GM21447 (cell line): ENCODE measurements at regions not wholly inside any gene's neighbourhood (a gene's known extent, or its start where the extent isn't known, plus 50 kb on each side); places are given as distances from the start of the nearest gene placed in this dataset.
A peak's percentile ranks its signal among the peaks of the same experiment; 100 is the strongest.
"Not testable (repeated sequence)": the region's sequence is repeated elsewhere in the genome, so short reads cannot be mapped to it uniquely, and the experiment has no call there.

Source experiments
- ATAC-seq: cut with Tn5 transposase; IDR thresholded peaks from one replicate; pipeline ENCODE4 v1.9.1; 2021; ENCODE audit not compliant: unreplicated experiment

- ATAC-seq: no peak
Measured at GRCh38 chr16:63458846-63459245, 1422.6 kb upstream of the CDH8 start.

GRCh38 chr16:63457869-63458268 lies 1421.6 kb upstream of the CDH8 start:
- ATAC-seq: no peak

- no peak for ATAC-seq
Measured at GRCh38 chr16:63453261-63453660, 1417.0 kb upstream of the CDH8 start.

- no peak for ATAC-seq
Measured at GRCh38 chr16:63447121-63447520, 1410.9 kb upstream of the CDH8 start.

DNA sequence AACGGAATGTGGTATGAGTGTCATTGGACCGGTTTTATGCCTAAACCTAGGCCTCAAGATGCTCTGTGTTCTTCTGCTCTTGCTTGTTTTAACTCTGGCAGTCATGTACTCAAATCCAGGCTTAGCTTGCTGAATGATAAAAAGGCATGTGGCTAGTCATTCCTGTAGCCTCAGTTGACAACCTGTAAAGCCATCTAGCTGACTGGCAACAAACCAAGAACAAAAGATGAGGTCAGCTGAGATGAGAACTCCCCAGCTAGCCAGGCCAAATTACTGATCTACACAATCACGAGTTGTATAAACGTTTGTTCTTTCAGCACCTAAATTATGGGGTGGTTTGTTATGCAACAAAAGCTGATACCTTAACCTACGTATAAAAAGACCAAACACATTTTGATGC lies 1406.0 kb upstream of the CDH8 start:
- no peak for ATAC-seq

DNA sequence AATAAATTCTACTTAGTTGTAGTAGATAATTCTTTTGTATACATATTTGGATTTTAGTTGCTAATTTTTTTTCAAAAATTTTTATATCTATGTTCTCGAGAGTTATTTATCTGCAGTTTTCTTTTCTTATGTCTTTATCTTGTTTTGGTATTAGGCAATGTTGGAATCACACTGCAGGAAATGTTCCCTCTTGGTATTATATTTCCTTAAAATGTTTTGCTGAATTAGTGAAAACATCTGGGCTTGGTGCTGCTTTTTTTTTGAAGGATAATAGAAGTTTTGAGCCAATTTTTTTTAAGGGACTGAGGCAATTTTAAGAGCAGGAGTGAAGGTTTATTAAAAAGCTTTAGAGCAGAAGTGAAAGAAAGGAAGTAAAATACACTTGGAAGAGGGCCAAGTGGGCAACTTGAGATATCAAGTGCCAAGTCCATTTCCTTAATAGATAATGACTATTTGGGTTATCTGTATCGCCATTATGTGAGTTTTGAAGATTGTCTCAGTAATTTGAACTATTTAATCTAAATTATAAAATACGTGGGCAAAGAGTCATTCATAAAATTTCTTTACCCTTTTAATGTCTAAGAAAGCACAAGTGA lies 1390.1 kb upstream of the CDH8 start:
- no peak for ATAC-seq

DNA sequence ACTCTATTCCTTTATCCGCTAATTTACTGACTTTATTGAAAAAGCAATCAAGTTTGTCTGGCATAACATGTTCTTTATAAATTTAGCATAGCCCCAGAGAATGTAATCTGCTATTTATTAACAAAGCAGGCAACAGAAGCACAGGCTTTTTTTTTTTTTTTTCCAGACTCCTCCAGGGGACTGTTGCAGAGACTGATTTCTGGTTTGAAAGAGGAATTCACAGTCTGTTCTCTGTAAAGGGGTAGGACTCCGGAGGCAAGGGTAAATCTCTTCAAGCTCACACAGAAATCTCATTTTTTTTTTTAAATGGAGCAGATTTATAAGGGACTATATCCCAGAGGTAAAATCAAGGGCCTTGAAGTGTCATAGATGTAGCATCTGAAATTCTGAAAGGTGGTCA lies 1386.5 kb upstream of the CDH8 start:
- ATAC-seq: no peak

GRCh38 chr16:63416712-63417111 lies 1380.5 kb upstream of the CDH8 start:
- ATAC-seq: no peak

DNA sequence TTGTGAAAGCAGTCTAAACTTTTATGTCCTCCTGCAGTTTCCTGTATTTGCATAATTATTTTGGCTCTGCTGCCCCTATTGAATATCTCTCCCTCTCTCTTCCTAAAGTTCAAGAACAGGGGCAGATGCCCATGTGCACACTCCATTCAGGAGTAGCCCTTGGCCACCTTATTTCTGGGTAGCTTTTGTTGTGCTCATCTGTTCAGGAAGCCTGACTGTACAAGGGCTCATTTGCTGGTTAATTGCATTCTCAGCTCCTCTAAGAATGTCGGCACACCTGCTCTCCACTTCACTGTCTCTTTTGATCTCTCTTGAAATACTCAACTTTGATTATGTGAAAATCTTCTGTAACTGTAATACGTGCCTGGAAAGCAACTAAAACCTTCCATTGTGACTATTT lies 1378.8 kb upstream of the CDH8 start:
- no peak for ATAC-seq

- no peak for ATAC-seq
Measured at GRCh38 chr16:63410594-63410993, 1374.4 kb upstream of the CDH8 start.

- ATAC-seq: no peak
Measured at GRCh38 chr16:63403792-63404191, 1367.6 kb upstream of the CDH8 start.

DNA sequence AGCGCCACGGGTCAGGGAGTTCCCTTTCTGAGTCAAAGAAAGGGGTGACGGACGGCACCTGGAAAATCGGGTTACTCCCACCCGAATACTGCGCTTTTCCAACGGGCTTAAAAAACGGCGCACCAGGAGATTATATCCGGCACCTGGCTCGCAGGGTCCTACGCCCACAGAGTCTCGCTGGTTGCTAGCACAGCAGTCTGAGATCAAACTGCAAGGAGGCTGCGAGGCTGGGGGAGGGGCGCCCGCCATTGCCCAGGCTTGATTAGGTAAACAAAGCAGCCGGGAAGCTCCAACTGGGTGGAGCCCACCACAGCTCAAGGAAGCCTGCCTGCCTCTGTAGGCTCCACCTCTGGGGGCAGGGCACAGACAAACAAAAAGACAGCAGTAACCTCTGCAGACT lies 1352.0 kb upstream of the CDH8 start:
- ATAC-seq: not testable (repeated sequence)

DNA sequence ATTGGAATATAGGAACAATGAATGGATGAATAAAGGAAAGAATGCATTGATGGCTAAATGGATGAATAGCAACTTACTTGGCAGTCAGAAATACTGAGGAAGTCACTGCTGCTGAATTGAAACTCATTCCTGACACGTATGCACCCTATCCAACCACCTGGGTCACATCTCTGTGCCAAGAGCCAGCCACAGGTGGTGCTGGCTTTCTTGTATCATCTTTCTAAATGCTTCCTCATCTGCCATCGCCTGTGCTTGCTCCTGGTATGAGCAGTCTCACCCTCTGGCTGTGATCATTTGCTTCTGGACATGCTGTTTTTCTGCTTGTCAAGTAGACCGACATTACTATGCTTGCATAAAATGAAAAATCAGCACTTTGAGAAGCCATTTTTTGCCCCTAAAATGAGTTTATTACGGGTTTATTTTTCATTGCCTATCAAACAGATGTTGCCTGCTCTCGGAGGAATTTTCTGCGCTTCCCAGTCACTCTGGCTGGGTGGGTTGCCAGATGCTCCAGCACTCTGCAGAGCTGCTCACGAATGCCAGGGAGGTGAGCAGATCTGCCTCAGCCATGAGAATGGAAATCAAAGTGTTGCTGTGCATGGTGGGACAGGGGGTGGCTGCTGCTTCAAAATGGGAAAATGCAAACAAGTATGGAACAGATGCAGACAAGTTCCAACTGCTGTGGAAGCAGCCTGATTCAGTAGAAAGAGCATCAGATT lies 1349.6 kb upstream of the CDH8 start:
- no peak for ATAC-seq

DNA sequence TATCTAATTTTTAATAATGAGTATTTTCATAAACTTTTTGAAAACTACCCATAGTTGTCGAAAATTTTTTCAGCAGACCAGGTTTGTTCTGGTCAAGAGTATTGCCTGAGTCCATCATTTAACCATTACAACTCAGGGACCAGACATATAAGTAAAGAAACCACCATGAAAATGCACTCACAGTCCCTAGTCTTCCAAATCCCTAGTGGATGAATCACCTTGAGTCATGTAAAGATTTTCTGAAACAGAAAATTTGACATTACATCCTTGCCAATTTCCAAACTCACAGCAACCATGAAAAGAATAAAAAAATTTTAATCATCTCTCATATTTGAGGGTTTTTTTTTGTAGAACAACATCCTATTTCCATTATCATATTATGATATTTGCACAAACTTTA lies 1337.5 kb upstream of the CDH8 start:
- ATAC-seq: no peak

GRCh38 chr16:63372815-63373214 lies 1336.6 kb upstream of the CDH8 start:
- ATAC-seq: no peak

GRCh38 chr16:63372283-63372682 lies 1336.0 kb upstream of the CDH8 start:
- no peak for ATAC-seq

DNA sequence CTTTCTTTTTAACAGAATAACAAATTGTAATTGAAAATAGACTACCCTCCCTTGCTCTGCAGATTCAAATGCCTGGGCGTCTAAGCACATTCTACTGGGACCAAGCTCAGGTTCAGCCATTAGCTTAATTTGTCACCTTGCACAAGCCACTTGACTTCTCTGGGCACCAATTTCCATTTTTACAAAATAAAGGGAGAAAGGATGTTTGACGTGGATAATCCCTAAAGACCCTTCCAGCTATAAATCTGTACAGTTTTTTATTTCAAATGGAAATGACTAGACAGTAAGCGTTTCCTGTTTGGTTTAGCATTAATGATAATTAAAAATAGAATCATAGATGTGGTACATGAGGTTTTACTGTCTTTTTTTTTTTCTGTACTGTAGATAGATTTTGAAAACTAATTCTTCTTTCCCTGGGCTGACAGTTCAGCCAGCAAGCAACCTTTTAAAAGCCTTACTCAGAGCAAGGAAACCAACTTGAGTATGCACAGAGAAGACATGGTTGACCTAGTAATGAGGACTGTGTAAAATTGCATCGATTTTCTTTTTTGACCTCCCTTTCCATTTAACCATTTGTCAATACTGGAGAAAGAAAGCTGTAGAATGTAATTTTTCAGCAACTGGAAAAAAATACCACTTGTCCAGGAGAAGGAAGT lies 1329.5 kb upstream of the CDH8 start:
- ATAC-seq: no peak

GRCh38 chr16:63363738-63364137 lies 1327.5 kb upstream of the CDH8 start:
- ATAC-seq: no peak

GRCh38 chr16:63361032-63361624 lies 1324.9 kb upstream of the CDH8 start:
- peak; percentile 57 for ATAC-seq

- ATAC-seq: no peak
Measured at GRCh38 chr16:63349961-63350360, 1313.7 kb upstream of the CDH8 start.

- no peak for ATAC-seq
Measured at GRCh38 chr16:63346000-63346399, 1309.8 kb upstream of the CDH8 start.

DNA sequence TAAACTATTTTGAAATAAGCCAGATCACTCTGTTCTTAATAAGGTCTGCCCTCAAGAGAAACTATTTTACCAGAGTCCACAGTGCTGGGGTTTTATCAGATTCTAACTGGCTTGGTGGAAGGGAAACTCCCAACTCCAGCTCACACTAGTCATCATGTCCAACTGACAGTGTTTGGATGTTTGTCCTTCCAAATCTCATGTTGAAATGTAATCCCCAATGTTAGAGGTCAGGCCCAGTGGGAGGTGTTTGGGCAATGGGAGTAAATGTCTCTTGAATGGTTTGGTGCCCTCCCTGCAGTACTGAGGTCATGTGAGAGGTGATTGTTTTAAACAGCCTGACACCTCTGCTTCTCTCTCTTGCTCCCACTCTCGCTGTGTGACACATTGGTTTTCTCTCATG lies 1301.0 kb upstream of the CDH8 start:
- no peak for ATAC-seq
